Gastroesophageal sphincter (tissue), 3 donors: ENCODE measurements at regions not wholly inside any gene's neighbourhood (a gene's known extent, or its start where the extent isn't known, plus 50 kb on each side); places are given as distances from the start of the nearest gene placed in this dataset.

Experiments used
- EP300 ChIP-seq: sonication (generic); formaldehyde crosslinking; IDR thresholded peaks from one replicate; pipeline ENCODE4 v1.6.1; 2017; ENCODE audit warnings: antibody characterized with exemption, mild to moderate bottlenecking
- POLR2A ChIP-seq, 2 donors: fragments of 450-650 bp; IDR thresholded peaks; one replicate each; pipeline ENCODE4 v1.6.1; 2017; ENCODE audit warnings: antibody characterized with exemption in 2 of 2, mild to moderate bottlenecking in 2 of 2, moderate library complexity in 1 of 2
- POLR2AphosphoS5 ChIP-seq: sonication (generic); formaldehyde crosslinking; IDR thresholded peaks from one replicate; pipeline ENCODE4 v1.6.1; 2017; ENCODE audit warnings: antibody characterized with exemption
- TF ChIP-seq, protein P1 (sequence below), 4 experiments: fragments of 200-600 bp in 2 of 4; fragments of 450-650 bp in 2 of 4; sonication (generic) in 1 of 4; IDR thresholded peaks; one replicate each; pipeline ENCODE4 v1.5.1; 2017 to 2019; ENCODE audit warnings: antibody characterized with exemption in 4 of 4, mild to moderate bottlenecking in 2 of 4, moderate library complexity in 2 of 4

DNA sequence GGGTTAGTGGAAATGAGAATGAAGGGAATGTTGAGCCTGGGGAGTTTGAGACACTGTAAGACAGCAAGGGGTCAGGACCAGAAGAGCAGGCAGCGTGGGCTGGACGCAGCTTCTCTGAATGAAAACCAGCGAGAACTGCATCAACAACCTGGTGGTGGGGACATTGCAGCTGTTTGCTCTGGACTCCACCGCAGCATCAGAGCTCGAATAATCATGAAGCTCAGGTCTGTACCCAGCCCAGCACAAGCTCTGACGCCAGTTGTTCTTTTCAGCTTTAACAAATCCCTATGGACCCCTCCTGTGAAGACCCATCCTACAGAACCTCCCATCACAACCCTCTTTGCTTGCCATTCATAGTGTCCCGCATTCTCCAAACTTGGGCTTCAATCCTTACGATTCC lies 106.8 kb upstream of the PNPLA4 start:
- TF ChIP-seq, protein P1, sequence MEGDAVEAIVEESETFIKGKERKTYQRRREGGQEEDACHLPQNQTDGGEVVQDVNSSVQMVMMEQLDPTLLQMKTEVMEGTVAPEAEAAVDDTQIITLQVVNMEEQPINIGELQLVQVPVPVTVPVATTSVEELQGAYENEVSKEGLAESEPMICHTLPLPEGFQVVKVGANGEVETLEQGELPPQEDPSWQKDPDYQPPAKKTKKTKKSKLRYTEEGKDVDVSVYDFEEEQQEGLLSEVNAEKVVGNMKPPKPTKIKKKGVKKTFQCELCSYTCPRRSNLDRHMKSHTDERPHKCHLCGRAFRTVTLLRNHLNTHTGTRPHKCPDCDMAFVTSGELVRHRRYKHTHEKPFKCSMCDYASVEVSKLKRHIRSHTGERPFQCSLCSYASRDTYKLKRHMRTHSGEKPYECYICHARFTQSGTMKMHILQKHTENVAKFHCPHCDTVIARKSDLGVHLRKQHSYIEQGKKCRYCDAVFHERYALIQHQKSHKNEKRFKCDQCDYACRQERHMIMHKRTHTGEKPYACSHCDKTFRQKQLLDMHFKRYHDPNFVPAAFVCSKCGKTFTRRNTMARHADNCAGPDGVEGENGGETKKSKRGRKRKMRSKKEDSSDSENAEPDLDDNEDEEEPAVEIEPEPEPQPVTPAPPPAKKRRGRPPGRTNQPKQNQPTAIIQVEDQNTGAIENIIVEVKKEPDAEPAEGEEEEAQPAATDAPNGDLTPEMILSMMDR (IDR thresholded peaks at IDR 0.05), result no peak
- TF ChIP-seq POLR2A (IDR thresholded peaks at IDR 0.05), result no peak
- TF ChIP-seq POLR2AphosphoS5, result no peak
- no peak for TF ChIP-seq EP300
